Vagina (tissue), 2 donors: ENCODE measurements at regions not wholly inside any gene's neighbourhood (a gene's known extent, or its start where the extent isn't known, plus 50 kb on each side); places are given as distances from the start of the nearest gene placed in this dataset.

Experiments used
- DNase-seq, 2 donors: peaks; one replicate each; pipeline ENCODE4 v3.0.0-alpha.2; 2017; ENCODE audit errors: extremely low spot score in 2 of 2
- H3K27ac ChIP-seq: fragments of 200-600 bp; sonication (generic); one replicate; pipeline ENCODE4 v1.5.1; 2019
- H3K27me3 ChIP-seq: fragments of 200-600 bp; sonication (generic); one replicate; pipeline ENCODE4 v1.5.1; 2019
- H3K36me3 ChIP-seq, 2 donors: fragments of 200-600 bp; sonication (generic); one replicate each; pipeline ENCODE4 v1.5.1; 2017 to 2019
- H3K4me1 ChIP-seq: fragments of 200-600 bp; sonication (generic); one replicate; pipeline ENCODE4 v1.5.1; 2019
- H3K4me3 ChIP-seq, 2 donors: fragments of 200-600 bp; sonication (generic); 1 replicate in 1 of 2; 2 replicates in 1 of 2; pipeline ENCODE4 v1.5.1; 2016 to 2019
- H3K9me3 ChIP-seq: fragments of 200-600 bp; sonication (generic); one replicate; pipeline ENCODE4 v1.5.1; 2019
- CTCF ChIP-seq, 3 experiments: fragments of 450-650 bp in 2 of 3; fragments of 200-600 bp in 1 of 3; sonication (generic) in 1 of 3; IDR thresholded peaks; one replicate each; pipeline ENCODE4 v1.5.1; 2017 to 2019; ENCODE audit warnings: antibody characterized with exemption in 3 of 3, mild to moderate bottlenecking in 2 of 3, moderate library complexity in 2 of 3
- POLR2A ChIP-seq, 2 donors: fragments of 450-650 bp; IDR thresholded peaks; one replicate each; pipeline ENCODE4 v1.6.1; 2017; ENCODE audit warnings: antibody characterized with exemption in 2 of 2, mild to moderate bottlenecking in 2 of 2, moderate library complexity in 2 of 2
- POLR2AphosphoS5 ChIP-seq, 2 donors: sonication (generic); formaldehyde crosslinking; IDR thresholded peaks; one replicate each; pipeline ENCODE4 v1.9.0; 2017; ENCODE audit warnings: antibody characterized with exemption in 2 of 2, mild to moderate bottlenecking in 2 of 2, low read depth in 1 of 2; ENCODE audit not compliant: insufficient read depth in 1 of 2
- intact Hi-C: fragments of 100-400 bp; cut with DNase I; formaldehyde crosslinking; loops from one replicate; pipeline ENCODE4 v1.15.1; 2023

GRCh38 chr1:8146257-8146855 lies 120.2 kb upstream of the ERRFI1 start:
- H3K4me1 ChIP-seq, result no peaks in the 10 kb centered on the region
- intact Hi-C loops, result no loop called here
- H3K27ac ChIP-seq, result no peak overlapping the region
- H3K36me3 ChIP-seq, result no peaks in the 10 kb centered on the region
- H3K27me3 ChIP-seq, result no peaks in the 10 kb centered on the region
- H3K9me3 ChIP-seq, result no peaks in the 10 kb centered on the region
- TF ChIP-seq CTCF (IDR thresholded peaks at IDR 0.05) (no peak), POLR2AphosphoS5 (IDR thresholded peaks at IDR 0.05; ENCODE audit: insufficient read depth in 1 of 2, low read depth in 1 of 2) (no peak), POLR2A (IDR thresholded peaks at IDR 0.05) (no peak)
- no peak overlapping the region for H3K4me3 ChIP-seq
- DNase-seq, result no peak

GRCh38 chr1:8145545-8146202 lies 119.6 kb upstream of the ERRFI1 start:
- no peak for DNase-seq
- Histone ChIP-seq H3K27ac (no peak overlapping the region), H3K36me3 (no peaks in the 10 kb centered on the region), H3K27me3 (no peaks in the 10 kb centered on the region), H3K4me1 (no peaks in the 10 kb centered on the region), H3K4me3 (no peak overlapping the region), H3K9me3 (no peaks in the 10 kb centered on the region)
- intact Hi-C loops, result no loop called here
- no peak for TF ChIP-seq POLR2A (IDR thresholded peaks at IDR 0.05)
- TF ChIP-seq CTCF (IDR thresholded peaks at IDR 0.05), result no peak
- no peak for TF ChIP-seq POLR2AphosphoS5 (IDR thresholded peaks at IDR 0.05; ENCODE audit: insufficient read depth in 1 of 2, low read depth in 1 of 2)

DNA sequence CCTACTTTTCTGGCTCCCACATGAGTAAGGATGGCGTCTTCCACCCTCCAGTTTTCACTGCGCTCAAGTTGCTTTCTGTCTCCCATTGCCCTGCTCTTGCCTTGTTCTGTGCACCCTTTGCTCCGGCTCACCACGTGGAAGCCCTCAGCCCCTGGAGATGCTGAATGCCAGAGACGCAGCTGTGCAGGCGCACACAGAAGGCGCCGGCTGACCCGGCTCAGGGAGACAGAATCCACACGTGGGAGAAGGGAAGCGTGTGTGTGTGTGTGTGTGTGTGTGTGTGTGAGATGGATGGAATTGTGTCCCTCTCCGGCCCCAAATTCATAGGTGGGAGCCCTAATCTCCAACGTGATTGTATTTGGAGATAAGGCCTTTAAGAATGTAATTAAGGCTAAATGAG lies 118.2 kb upstream of the ERRFI1 start:
- Histone ChIP-seq H3K4me1 (no peaks in the 10 kb centered on the region), H3K36me3 (no peaks in the 10 kb centered on the region), H3K4me3 (no peak overlapping the region), H3K27me3 (no peaks in the 10 kb centered on the region), H3K9me3 (no peaks in the 10 kb centered on the region), H3K27ac (no peak overlapping the region)
- no peak for DNase-seq
- no peak for TF ChIP-seq CTCF (IDR thresholded peaks at IDR 0.05)
- no peak for TF ChIP-seq POLR2AphosphoS5 (IDR thresholded peaks at IDR 0.05; ENCODE audit: insufficient read depth in 1 of 2, low read depth in 1 of 2)
- no peak for TF ChIP-seq POLR2A (IDR thresholded peaks at IDR 0.05)
- intact Hi-C loops, result no loop called here

DNA sequence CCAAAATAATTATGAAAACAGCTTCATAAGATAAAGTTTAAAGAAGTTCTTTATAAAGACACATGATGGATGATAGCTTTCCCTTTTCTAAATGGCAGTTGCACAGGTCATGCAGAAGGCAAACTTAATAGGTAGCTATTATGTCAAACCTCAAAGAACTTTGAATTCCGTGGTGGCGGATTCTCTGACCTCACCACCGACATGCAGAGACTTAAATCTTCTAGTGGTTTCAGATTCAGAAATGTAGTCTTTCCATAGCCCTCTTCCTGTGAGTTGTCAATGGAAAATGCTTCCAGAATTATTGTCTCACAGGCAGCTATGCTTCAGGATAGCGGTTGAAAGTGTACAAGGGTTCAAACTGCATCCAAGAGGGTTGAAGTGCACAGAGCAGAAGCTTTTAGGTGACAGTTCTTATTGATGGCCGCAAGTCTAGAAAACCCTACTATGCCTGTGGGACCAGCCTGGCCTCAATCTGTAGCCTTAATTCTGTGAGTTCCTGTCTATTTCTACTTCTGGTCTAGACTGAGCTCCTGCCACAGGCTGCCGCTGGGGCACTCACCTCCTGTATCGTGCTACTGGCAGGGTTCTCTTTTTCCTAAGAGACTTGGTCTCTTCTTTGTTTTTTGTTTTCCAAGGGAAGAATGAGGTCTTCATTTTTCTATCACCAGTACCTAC lies 117.0 kb upstream of the ERRFI1 start:
- intact Hi-C loops, result no loop called here
- Histone ChIP-seq H3K27ac (no peak overlapping the region), H3K27me3 (no peaks in the 10 kb centered on the region)

More for the DNA sequence above, 117.0 kb upstream of the ERRFI1 start:
- H3K9me3 ChIP-seq, result no peaks in the 10 kb centered on the region
- no peak for TF ChIP-seq POLR2A (IDR thresholded peaks at IDR 0.05)
- TF ChIP-seq POLR2AphosphoS5 (IDR thresholded peaks at IDR 0.05; ENCODE audit: insufficient read depth in 1 of 2, low read depth in 1 of 2), result no peak
- TF ChIP-seq CTCF (IDR thresholded peaks at IDR 0.05), result no peak
- H3K4me3 ChIP-seq, result no peak overlapping the region
- H3K4me1 ChIP-seq, result no peaks in the 10 kb centered on the region
- H3K36me3 ChIP-seq, result no peaks in the 10 kb centered on the region
- DNase-seq, result no peak
